GM21717 (cell line): ENCODE measurements at regions not wholly inside any gene's neighbourhood (a gene's known extent, or its start where the extent isn't known, plus 50 kb on each side); places are given as distances from the start of the nearest gene placed in this dataset.
A peak's percentile ranks its signal among the peaks of the same experiment; 100 is the strongest.
"Not testable (repeated sequence)": the region's sequence is repeated elsewhere in the genome, so short reads cannot be mapped to it uniquely, and the experiment has no call there.

ENCODE experiments used
- ATAC-seq: cut with Tn5 transposase; IDR thresholded peaks from one replicate; pipeline ENCODE4 v1.9.1; 2021; ENCODE audit warnings: mild to moderate bottlenecking, moderate library complexity; ENCODE audit not compliant: unreplicated experiment

DNA sequence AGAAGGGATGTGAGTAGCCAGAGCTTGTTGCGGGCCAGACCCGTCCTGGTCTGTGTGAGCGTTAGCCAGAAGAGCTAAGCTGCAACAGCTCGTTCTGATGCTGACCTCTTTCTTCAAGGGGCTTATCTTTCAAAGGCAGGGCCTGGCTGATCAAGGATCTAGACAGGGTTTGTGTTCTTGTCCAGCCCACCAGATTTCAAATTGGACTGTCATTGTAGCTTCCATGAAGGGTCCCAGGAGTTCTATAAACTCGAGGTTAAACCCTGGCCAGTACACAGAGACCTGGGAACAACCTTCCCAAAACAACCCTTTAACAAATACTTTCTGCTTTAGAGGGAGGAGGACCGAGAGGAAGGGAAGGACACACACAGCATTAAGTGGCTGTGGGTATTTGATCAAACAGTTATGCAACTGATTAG, 153.0 kb upstream of the TUT7 start:
- no peak for ATAC-seq

DNA sequence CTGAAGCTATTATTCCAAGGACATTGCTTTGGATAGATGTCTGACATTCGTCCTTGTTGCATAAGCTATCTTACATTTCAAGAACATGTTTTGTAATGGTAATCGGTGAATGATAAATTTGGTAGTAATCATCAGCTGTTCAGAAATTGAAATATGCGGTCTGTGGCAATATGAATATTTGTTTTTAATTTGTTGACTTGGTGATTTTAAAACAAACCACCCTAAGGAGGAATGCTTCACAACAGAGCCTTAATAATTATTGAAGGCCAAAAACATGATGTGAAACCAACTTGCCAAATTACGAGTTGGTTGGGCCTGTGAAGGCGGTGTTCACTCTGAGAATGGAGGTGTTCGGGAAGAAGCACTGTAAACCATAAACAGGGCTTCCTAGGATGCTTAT, 149.7 kb upstream of the TUT7 start:
- ATAC-seq, result no peak

DNA sequence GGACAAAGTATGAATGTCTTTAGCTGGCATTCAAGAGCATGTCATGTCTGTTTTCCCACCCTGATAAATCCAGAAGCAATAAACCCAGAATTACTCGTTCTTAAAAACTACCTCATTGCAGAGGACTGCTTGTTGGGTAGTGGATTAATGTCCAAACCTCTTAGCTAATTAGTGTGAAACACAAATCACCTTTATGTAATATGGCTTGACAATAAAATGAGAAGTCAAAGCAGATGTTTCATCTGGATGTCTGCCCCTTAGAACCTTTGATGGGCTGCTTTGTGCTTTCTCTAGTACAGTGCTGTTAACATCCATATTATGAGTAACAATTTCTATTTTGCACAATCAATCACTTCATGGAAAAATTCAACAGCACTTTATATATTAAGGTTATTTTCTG, 149.1 kb upstream of the TUT7 start:
- no peak for ATAC-seq

DNA sequence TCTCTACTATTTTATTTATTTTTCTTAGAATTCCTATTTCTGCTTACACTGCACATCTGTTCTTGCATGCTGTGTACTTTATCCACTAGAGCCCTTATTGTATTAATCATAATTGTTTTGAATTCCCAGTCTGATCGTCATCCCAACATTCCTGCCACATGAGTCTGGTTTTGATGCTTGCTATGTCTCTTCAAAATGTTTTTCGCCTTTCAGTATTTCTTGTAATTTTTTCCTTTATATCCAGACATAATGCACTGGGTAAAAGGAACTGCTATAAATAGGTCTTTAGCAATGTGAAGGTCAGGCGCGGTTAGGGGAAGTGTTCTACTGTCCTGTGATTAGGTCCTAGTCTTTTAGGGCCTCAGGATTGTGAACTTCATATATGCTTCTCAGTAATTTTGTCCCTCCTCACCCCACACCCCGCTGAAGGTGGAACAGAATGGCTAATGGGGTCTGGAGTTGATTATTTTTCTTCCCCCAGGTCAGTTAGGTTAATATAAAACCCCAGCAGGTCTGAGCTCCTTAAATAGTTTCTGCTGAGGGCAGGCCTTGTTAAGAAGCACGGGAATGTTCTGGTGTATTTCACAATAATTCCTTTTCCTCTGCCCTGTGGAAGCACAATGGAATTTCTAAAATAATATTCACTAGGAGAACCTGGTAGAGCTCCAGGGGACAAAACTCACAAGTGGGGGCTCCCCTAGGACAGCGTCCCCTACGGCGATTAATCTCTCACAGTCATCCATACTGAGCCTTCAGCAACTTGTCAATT, 146.6 kb upstream of the TUT7 start:
- ATAC-seq, result no peak

DNA sequence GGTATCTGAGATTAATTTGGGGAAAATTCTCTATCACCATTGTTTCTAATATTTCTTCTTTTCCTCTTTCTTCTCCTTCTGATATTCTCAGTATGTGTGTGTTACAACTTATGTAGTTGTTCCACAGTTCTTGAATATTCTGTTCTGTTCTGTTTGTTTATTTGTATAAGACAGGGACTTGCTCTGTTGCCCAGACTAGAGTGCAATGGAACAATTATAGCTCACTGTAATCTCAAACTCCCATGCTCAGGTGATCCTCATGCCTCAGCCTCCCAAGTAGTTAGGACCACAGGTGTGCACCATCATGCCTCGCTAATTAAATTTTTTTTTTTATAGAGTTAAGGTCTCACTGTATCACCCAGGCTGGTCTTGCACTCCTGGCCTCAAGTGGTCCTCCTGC, 145.8 kb upstream of the TUT7 start:
- ATAC-seq, result no peak

DNA sequence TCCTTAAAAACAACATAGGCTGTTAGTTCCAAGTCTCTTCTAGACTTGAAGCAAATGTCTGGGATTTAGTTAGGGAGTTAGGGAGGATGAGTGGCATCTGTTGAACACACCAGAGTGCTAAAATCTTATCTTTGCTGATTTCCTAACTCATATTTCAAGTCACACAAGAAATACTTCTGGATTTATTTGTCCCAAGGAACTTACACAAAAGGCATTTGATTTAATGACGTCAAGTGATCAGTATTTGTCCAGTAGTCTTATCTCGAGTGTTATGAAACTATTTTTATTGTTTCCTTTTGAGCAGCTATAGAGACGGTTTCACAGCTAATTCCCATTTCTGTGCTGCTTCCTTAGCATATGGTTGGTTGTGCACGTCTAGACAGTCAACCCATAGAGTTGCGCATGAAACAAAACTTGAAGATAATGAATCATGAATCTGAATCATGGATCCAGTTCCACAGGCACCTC, 140.5 kb upstream of the TUT7 start:
- ATAC-seq, result no peak

DNA sequence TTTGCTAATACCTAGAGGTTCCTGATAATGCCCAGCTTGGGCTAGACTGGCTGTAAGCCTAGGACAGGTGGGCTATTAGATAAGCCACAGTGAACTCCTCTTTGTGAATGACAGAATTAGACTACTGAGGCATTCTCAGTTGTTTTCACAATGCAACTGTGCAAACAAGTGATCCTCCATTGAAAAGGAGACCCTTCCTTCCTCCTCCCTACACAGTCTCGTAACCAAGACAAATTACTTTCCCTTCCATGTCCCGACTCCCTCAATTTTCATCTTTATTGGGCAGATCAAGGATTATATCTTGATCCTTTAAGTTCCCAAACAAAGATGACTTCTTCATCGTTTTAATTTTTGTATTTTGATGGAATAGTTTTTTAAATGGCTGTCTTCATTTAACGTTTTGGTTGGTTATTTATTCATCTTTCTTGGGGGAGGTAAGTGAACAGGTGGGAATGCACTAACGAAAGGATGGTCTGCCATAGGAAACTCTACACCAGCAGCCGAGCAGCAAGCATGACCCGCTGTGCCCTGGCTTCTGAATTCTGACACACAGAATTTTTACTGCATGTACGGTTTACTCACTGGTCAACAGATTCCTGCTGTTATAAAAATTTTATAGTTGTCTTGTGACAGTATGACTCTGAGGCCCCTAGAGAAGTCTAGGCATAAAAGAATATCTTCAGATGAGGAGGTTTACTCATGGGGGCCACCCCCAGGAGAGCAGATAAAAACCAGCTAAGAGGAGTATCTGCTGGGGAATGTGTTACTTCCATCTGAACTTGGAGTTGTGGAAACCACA, 137.5 kb upstream of the TUT7 start:
- ATAC-seq, result no peak

DNA sequence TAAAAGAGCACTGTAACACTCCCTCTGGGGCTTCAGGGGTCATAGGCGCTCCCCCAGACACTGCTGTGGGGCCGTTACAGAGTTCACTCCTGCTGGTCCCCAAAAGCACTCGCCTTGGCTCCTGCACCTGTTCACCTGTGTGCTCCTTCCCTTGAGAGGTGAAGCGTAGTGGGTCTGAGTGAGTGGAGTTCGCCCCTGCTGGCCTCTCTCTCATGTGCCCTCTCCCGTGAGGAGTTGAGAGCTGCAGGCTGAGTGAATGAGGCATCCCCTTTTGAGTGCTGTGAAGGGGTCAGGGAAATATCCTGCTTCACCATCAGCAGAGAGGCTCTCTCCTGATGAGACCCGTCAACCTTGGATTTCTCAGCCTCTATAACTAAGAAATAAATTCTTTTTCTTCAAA, 134.6 kb upstream of the TUT7 start:
- no peak for ATAC-seq

DNA sequence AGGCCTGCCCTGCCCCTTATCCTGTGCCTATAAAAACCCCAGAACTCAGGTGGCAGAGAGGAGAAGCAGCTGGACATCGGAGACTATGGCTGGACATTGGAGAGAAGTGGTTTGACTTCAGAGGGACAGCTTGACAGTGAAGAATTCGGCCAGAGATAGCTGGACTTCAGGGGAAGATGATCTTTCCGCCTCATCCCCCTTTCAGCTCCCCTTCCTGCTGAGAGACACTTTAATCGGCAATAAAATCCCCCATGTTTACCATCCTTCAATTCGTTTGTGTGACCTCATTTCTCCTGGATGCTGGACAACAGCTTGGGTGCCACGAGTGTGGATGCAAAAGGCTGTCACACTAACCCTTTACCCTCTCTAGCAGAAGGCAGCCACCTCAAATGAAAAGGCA, 134.1 kb upstream of the TUT7 start:
- ATAC-seq, result no peak

DNA sequence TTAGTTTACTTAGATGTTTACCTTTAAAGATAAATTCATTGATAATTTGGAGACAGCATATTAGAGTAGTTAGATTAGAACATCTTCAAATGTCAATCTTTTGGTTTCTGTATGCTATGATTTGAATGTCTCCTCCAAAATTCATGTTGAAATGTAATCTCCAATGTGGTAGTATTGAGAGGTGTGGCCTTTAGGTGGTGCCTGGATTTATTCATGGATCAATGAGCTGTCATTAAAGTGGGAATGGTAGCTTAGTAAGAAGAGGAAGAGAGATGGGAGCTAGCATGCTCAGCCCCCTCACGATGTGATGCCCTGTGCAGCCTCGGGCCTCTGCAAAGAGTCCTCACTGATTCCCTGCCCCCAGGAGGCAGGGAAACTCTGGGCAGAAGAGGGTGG, 133.6 kb upstream of the TUT7 start:
- ATAC-seq, result no peak

GRCh38 chr9:86486891-86487837, 133.0 kb upstream of the TUT7 start:
- no peak for ATAC-seq

DNA sequence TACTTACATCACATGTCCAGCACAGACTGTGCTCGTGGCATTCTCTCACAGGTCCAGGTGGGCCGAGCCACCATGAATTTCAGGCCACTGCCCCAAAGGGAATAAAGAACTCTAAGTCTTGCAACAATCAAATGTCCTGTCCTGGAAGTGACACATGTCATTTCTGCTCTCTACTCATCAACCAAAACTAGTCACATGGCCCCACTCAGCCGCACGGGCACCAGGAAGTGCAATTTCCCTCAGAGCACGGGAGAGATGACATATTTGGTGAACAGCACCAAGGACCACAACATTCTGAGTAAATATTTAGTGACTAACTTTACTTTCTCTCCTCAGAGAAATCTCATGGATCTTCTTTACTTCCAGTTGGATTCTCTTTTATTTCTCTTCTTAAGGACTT, 131.1 kb upstream of the TUT7 start:
- peak; percentile 56 for ATAC-seq

- no peak for ATAC-seq
Measured at GRCh38 chr9:86483496-86483895, 129.3 kb upstream of the TUT7 start.

GRCh38 chr9:86481466-86481865, 127.3 kb upstream of the TUT7 start:
- ATAC-seq, result no peak

GRCh38 chr9:86475255-86475654, 121.0 kb upstream of the TUT7 start:
- ATAC-seq, result not testable (repeated sequence)

- no peak for ATAC-seq
Measured at GRCh38 chr9:86471171-86471815, 117.1 kb upstream of the TUT7 start.

DNA sequence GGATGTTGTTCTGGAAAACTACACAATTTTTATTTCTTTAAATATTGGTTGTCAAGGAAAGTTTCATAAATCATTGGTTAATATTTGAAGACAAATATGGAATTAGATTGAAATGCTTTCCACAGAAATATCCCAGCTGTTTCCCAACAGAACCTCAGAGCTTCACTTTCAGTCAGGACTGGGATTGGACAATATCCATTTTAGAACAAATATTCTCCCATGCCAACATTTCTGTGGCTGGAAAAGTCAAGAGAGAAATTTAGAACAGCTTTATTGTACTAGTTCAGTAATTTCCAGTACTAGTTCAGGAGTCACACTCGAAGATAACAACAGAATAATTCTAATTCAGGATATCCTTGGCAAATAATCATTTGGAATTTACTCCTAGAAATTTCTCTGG, 116.1 kb upstream of the TUT7 start:
- no peak for ATAC-seq

- no peak for ATAC-seq
Measured at GRCh38 chr9:86469476-86470250, 115.5 kb upstream of the TUT7 start.

DNA sequence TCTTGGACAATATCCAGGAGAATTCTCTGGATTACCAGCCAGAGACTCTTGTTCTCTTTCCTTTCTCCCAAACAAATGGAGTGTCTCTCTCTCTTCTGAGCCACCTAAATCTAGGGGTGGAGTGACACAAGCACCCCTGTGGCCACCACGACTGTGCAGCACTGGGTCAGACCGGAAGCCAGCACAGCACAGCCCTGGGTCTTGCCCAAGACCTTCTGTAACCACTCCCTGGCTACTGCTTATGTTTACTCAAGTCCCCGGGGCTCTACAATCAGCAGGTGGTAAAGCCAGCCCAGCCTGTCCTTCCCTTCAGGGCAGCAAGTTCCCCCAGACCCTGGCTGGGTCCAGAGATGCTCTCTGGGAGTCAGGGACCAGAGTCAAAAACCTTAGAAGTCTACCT, 110.0 kb upstream of the TUT7 start:
- no peak for ATAC-seq
